Peyer's patch (tissue), 4 donors: ENCODE measurements at regions not wholly inside any gene's neighbourhood (a gene's known extent, or its start where the extent isn't known, plus 50 kb on each side); places are given as distances from the start of the nearest gene placed in this dataset.

ENCODE experiments used
- DNase-seq, 3 donors: peaks; one replicate each; pipeline ENCODE4 v3.0.0-alpha.2; 2017 to 2019
- H3K27ac ChIP-seq, 4 donors: fragments of 200-600 bp; sonication (generic); one replicate each; pipeline ENCODE4 v1.5.1; 2016 to 2019
- H3K27me3 ChIP-seq, 2 donors: fragments of 200-600 bp; sonication (generic); one replicate each; pipeline ENCODE4 v1.5.1; 2019
- H3K36me3 ChIP-seq, 3 donors: fragments of 200-600 bp; sonication (generic); one replicate each; pipeline ENCODE4 v1.5.1; 2016 to 2019
- H3K4me1 ChIP-seq, 4 donors: fragments of 200-600 bp; sonication (generic); one replicate each; pipeline ENCODE4 v1.5.1; 2016 to 2019
- H3K4me3 ChIP-seq, 4 donors: fragments of 200-600 bp; sonication (generic); 1 replicate in 3 of 4; 2 replicates in 1 of 4; pipeline ENCODE4 v1.5.1; 2016 to 2019; ENCODE audit warnings: mild to moderate bottlenecking in 1 of 4
- H3K9me3 ChIP-seq, 4 donors: fragments of 200-600 bp; sonication (generic); one replicate each; pipeline ENCODE4 v1.5.1; 2016 to 2019; ENCODE audit warnings: mild to moderate bottlenecking in 1 of 4
- POLR2A ChIP-seq, 2 donors: fragments of 450-650 bp; IDR thresholded peaks; one replicate each; pipeline ENCODE4 v1.5.1; 2017; ENCODE audit warnings: antibody characterized with exemption in 2 of 2, mild to moderate bottlenecking in 2 of 2, moderate library complexity in 2 of 2
- TF ChIP-seq, protein P1 (sequence below), 6 experiments: fragments of 450-650 bp in 4 of 6; fragments of 200-600 bp in 2 of 6; sonication (generic) in 1 of 6; IDR thresholded peaks; one replicate each; pipeline ENCODE4 v1.5.1; 2017 to 2019; ENCODE audit warnings: antibody characterized with exemption in 6 of 6, mild to moderate bottlenecking in 3 of 6, moderate library complexity in 1 of 6

DNA sequence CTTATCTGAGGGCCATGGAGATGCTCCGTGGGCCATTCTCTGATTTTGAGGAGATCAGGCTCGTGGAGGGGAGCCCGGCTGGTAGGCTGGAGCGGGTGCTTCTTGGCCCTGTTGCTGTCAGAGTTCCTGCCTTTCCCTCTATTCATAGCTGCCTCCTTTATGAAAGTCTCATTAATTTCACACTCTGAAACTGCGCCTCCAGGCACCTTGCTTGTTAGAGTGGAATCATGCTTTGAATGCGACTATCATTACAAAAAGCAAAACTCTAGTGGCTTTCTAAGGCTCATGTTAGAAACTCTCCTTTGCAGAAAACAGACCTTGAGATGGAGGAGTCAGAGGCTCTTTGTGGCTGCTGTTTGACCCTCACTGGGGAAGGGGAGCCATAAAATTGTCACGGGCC lies 131.0 kb upstream of the SNTG2 start:
- H3K9me3 ChIP-seq = peaks cover 0 to 3% (median 0%) of the 10 kb centered on the region in 4 donors
- no peak for DNase-seq
- TF ChIP-seq, protein P1, sequence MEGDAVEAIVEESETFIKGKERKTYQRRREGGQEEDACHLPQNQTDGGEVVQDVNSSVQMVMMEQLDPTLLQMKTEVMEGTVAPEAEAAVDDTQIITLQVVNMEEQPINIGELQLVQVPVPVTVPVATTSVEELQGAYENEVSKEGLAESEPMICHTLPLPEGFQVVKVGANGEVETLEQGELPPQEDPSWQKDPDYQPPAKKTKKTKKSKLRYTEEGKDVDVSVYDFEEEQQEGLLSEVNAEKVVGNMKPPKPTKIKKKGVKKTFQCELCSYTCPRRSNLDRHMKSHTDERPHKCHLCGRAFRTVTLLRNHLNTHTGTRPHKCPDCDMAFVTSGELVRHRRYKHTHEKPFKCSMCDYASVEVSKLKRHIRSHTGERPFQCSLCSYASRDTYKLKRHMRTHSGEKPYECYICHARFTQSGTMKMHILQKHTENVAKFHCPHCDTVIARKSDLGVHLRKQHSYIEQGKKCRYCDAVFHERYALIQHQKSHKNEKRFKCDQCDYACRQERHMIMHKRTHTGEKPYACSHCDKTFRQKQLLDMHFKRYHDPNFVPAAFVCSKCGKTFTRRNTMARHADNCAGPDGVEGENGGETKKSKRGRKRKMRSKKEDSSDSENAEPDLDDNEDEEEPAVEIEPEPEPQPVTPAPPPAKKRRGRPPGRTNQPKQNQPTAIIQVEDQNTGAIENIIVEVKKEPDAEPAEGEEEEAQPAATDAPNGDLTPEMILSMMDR (IDR thresholded peaks at IDR 0.05) = no peak
- TF ChIP-seq POLR2A (IDR thresholded peaks at IDR 0.05) = no peak
- no peaks in the 10 kb centered on the region for H3K27me3 ChIP-seq
- H3K27ac ChIP-seq = no peak overlapping the region
- no peak overlapping the region for H3K4me3 ChIP-seq
- H3K36me3 ChIP-seq = no peaks in the 10 kb centered on the region
- H3K4me1 ChIP-seq = no peaks in the 10 kb centered on the region

DNA sequence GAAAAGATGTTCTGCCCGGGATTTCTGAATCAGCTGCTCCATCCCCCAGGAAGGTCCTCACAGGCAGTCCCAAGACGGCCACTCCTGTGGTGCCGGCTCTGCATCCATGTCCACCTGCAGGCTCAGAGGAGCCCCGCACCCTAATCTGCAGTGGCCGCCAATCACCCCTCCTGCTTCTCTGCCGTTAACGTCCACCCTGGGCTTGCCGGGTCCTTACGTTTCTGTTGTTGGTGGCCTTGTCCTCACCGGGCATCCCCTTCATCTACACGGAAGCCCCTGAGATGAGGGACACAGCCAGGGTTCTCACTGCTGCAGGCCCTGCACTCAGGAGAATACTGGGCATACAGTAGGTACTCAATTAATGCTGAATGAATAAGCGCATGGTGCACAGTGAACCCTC lies 131.5 kb upstream of the SNTG2 start:
- H3K4me1 ChIP-seq = no peaks in the 10 kb centered on the region
- H3K9me3 ChIP-seq = peaks cover 0 to 3% (median 0%) of the 10 kb centered on the region in 4 donors
- no peaks in the 10 kb centered on the region for H3K27me3 ChIP-seq
- no peak overlapping the region for H3K27ac ChIP-seq
- H3K36me3 ChIP-seq = no peaks in the 10 kb centered on the region
- TF ChIP-seq, protein P1 (IDR thresholded peaks at IDR 0.05) = no peak
- TF ChIP-seq POLR2A (IDR thresholded peaks at IDR 0.05) = no peak
- no peak overlapping the region for H3K4me3 ChIP-seq
- DNase-seq = no peak

DNA sequence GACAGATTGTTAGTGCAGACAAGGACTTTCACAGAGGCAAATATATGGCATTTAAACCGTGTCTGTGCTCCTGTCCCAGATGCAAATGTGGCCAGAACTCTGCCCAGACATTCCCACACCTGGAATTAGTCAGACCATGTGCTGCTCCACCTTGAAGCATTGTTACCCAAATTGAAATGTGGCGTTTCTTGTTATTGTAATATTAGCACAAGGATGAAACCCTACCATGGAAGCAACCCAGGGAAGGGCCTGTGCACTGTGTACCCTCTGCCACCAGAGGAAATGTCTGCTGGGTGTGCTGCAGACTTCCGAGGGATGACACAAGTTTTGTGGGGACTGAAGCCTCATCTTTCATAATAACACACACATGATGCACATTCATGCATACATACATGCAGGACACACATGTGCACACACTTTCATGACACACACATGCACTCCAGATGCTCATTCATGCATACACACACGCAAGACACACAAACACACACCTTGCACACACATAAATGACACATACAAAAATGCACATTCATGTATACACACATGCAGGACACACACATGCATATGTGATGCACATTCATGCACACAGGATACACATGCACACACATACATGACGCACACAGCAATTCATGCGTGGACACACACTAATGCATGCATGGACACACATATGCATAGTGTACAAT lies 133.2 kb upstream of the SNTG2 start:
- DNase-seq = no peak
- no peaks in the 10 kb centered on the region for H3K4me1 ChIP-seq
- no peak overlapping the region for H3K27ac ChIP-seq
- TF ChIP-seq, protein P1 (IDR thresholded peaks at IDR 0.05) = no peak
- TF ChIP-seq POLR2A (IDR thresholded peaks at IDR 0.05) = no peak
- no peak overlapping the region for H3K4me3 ChIP-seq
- no peaks in the 10 kb centered on the region for H3K27me3 ChIP-seq
- no peaks in the 10 kb centered on the region for H3K36me3 ChIP-seq
- no peaks in the 10 kb centered on the region for H3K9me3 ChIP-seq

DNA sequence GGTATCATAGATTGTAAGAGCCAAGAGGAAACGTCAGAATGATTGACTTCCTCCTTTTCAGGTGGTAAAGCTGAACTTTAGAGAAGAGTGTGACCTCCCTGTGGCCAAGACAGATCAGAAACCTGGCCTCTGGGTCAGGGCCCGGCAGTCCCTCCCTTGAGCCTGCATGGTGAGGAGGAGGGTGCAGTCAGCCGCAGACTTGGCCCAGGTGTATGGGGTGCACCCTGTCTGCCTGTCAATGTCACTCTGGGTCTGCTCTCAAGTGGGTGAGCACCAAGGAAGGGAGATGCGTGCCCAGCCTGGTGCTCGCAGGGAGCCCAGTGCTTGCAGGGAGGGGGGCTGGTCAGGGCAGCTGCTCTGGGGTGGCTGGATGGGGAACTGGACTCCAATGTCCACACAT lies 134.4 kb upstream of the SNTG2 start:
- no peak for TF ChIP-seq POLR2A (IDR thresholded peaks at IDR 0.05)
- TF ChIP-seq, protein P1 (IDR thresholded peaks at IDR 0.05) = no peak
- no peaks in the 10 kb centered on the region for H3K36me3 ChIP-seq
- no peak for DNase-seq
- no peak overlapping the region for H3K4me3 ChIP-seq
- no peaks in the 10 kb centered on the region for H3K9me3 ChIP-seq
- no peaks in the 10 kb centered on the region for H3K4me1 ChIP-seq
- H3K27me3 ChIP-seq = no peaks in the 10 kb centered on the region
- no peak overlapping the region for H3K27ac ChIP-seq

DNA sequence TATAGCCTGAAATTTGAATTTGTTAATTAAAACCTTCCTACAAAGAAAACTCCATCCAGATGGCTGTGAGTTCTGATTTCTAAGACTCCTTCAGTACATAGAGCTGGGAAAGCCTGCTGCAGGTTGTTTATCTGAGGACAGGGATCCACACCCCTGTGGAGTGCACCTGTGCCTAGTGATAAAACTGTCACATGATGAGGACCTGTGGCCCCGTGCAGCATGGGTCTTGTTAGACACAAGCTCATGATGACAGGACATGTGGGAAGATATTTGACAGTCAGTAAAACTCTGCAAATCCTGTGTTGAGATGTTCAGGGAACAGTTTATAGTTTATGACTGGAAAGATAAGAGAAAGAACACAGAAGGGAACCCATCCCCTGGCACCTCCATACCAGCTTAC lies 133.2 kb upstream of the TMEM18 start:
- no peak for DNase-seq
- no peak overlapping the region for H3K27ac ChIP-seq
- H3K27me3 ChIP-seq = no peaks in the 10 kb centered on the region
- no peaks in the 10 kb centered on the region for H3K4me1 ChIP-seq
- no peaks in the 10 kb centered on the region for H3K36me3 ChIP-seq
- no peak overlapping the region for H3K4me3 ChIP-seq
- H3K9me3 ChIP-seq = no peaks in the 10 kb centered on the region
- no peak for TF ChIP-seq POLR2A (IDR thresholded peaks at IDR 0.05)
- TF ChIP-seq, protein P1 (IDR thresholded peaks at IDR 0.05) = no peak

DNA sequence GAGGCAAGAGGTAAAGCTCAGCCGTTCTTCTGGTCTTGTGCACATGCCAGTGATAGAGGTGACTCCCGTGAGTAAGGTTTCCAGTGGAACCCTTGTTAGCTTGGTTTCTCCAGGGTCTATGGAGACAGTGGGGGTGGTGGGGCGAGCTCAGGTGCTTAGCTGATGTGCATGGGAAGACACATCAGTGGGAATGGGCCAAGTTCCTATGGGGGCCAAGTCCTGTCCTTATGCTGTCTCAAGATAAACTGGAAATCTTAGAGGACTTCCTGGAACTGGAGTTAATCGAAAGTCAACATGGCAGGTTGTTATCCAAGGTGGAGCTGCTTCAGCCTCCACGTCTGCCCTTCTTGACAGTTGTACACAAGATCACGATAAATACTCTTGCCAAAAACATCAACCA lies 130.1 kb upstream of the TMEM18 start:
- Histone ChIP-seq H3K27me3 (no peaks in the 10 kb centered on the region), H3K27ac (no peak overlapping the region), H3K9me3 (no peaks in the 10 kb centered on the region), H3K36me3 (no peaks in the 10 kb centered on the region), H3K4me3 (no peak overlapping the region), H3K4me1 (no peaks in the 10 kb centered on the region)
- TF ChIP-seq, protein P1 (IDR thresholded peaks at IDR 0.05) = no peak
- no peak for TF ChIP-seq POLR2A (IDR thresholded peaks at IDR 0.05)
- DNase-seq = no peak
